Keratinocyte (primary cell): ENCODE measurements at regions not wholly inside any gene's neighbourhood (a gene's known extent, or its start where the extent isn't known, plus 50 kb on each side); places are given as distances from the start of the nearest gene placed in this dataset.

Experiments
- CTCF ChIP-seq, 3 experiments: IDR thresholded peaks in 1 of 3; conservative IDR thresholded peaks in 1 of 3; optimal IDR thresholded peaks in 1 of 3; 2 replicates in 2 of 3; 3 replicates in 1 of 3; pipeline versions ENCODE3 to v1.5.1; 2011; ENCODE audit warnings: low read length in 3 of 3, mild to moderate bottlenecking in 3 of 3, moderate library complexity in 2 of 3, control low read depth in 1 of 3, inconsistent platforms in 1 of 3; ENCODE audit not compliant: insufficient read depth in 2 of 3; ENCODE audit errors: extremely low read depth in 1 of 3
- EZH2 ChIP-seq: IDR thresholded peaks from one replicate; pipeline ENCODE4 v1.6.1; 2012; ENCODE audit warnings: inconsistent platforms, mild to moderate bottlenecking, low read length, moderate library complexity

GRCh38 chr5:12611132-12611531 lies 706.9 kb upstream of the CTNND2 start:
- TF ChIP-seq CTCF (optimal IDR thresholded peaks at IDR 0.05 in 1 of 3, IDR thresholded peaks at IDR 0.05 in 1 of 3, conservative IDR thresholded peaks at IDR 0.05 in 1 of 3; ENCODE audit: extremely low read depth in 1 of 3, insufficient read depth in 2 of 3, low read length in 3 of 3) = no peak
- no peak for TF ChIP-seq EZH2
